ENCODE measurements at regions not wholly inside any gene's neighbourhood (a gene's known extent, or its start where the extent isn't known, plus 50 kb on each side); places are given as distances from the start of the nearest gene placed in this dataset.

GRCh38 chr20:61134296-61135030 lies 117.6 kb upstream of the CDH4 start:
- ChIA-PET POLR2A (no interaction called here), CTCF (no interaction called here)
- no peak overlapping the region for H3K4me3 ChIP-seq (ENCODE audit: low read depth, low read length)
- H3K36me3 ChIP-seq (ENCODE audit: control insufficient read depth in 2 of 2, insufficient read depth in 1 of 2, low read length in 2 of 2): no peaks in the 10 kb centered on the region
- no peak overlapping the region for H3K27ac ChIP-seq (ENCODE audit: extremely low read depth, low read depth, low read length)
- H3K9me3 ChIP-seq (ENCODE audit: control insufficient read depth, insufficient read depth, low read depth, low read length): no peaks in the 10 kb centered on the region
- TF ChIP-seq GLIS1 (tag by site-specific recombination; IDR thresholded peaks at IDR 0.05): no peak
- no peak for TF ChIP-seq CTCF (tag by site-specific recombination; IDR thresholded peaks at IDR 0.05)
- no peaks in the 10 kb centered on the region for H3K4me1 ChIP-seq (ENCODE audit: control insufficient read depth, insufficient read depth, low read length)

GRCh38 chr20:61135266-61135665 lies 116.8 kb upstream of the CDH4 start:
- Histone ChIP-seq H3K4me3 (ENCODE audit: low read depth, low read length) (no peak overlapping the region), H3K27ac (ENCODE audit: extremely low read depth, low read depth, low read length) (no peak overlapping the region), H3K4me1 (ENCODE audit: control insufficient read depth, insufficient read depth, low read length) (no peaks in the 10 kb centered on the region), H3K36me3 (ENCODE audit: control insufficient read depth in 2 of 2, insufficient read depth in 1 of 2, low read length in 2 of 2) (no peaks in the 10 kb centered on the region), H3K9me3 (ENCODE audit: control insufficient read depth, insufficient read depth, low read depth, low read length) (no peaks in the 10 kb centered on the region)
- CTCF ChIA-PET: no interaction called here
- TF ChIP-seq SCRT2 (tag by site-specific recombination; IDR thresholded peaks at IDR 0.05) (peak; percentile 68), MYNN (tag by site-specific recombination; IDR thresholded peaks at IDR 0.05; ENCODE audit: borderline replicate concordance) (no peak), ZNF112 (tag by site-specific recombination; IDR thresholded peaks at IDR 0.05) (no peak)
- POLR2A ChIA-PET: no interaction called here

GRCh38 chr20:61135968-61136367 lies 116.1 kb upstream of the CDH4 start:
- Histone ChIP-seq H3K4me1 (ENCODE audit: control insufficient read depth, insufficient read depth, low read length) (no peaks in the 10 kb centered on the region), H3K9me3 (ENCODE audit: control insufficient read depth, insufficient read depth, low read depth, low read length) (no peaks in the 10 kb centered on the region), H3K4me3 (ENCODE audit: low read depth, low read length) (no peak overlapping the region), H3K27ac (ENCODE audit: extremely low read depth, low read depth, low read length) (no peak overlapping the region), H3K36me3 (ENCODE audit: control insufficient read depth in 2 of 2, insufficient read depth in 1 of 2, low read length in 2 of 2) (no peaks in the 10 kb centered on the region)
- ChIA-PET CTCF (interaction anchor here (0.7 kb wide), 1 partner anchor 270 kb away, joined by 3 read pairs; no protein-coding TSS in a partner anchor), POLR2A (no interaction called here)
- TF ChIP-seq CTCF (tag by site-specific recombination; IDR thresholded peaks at IDR 0.05): no peak
- TF ChIP-seq BCL11B (tag by site-specific recombination; IDR thresholded peaks at IDR 0.05; ENCODE audit: low read depth): no peak
- TF ChIP-seq, protein P1, sequence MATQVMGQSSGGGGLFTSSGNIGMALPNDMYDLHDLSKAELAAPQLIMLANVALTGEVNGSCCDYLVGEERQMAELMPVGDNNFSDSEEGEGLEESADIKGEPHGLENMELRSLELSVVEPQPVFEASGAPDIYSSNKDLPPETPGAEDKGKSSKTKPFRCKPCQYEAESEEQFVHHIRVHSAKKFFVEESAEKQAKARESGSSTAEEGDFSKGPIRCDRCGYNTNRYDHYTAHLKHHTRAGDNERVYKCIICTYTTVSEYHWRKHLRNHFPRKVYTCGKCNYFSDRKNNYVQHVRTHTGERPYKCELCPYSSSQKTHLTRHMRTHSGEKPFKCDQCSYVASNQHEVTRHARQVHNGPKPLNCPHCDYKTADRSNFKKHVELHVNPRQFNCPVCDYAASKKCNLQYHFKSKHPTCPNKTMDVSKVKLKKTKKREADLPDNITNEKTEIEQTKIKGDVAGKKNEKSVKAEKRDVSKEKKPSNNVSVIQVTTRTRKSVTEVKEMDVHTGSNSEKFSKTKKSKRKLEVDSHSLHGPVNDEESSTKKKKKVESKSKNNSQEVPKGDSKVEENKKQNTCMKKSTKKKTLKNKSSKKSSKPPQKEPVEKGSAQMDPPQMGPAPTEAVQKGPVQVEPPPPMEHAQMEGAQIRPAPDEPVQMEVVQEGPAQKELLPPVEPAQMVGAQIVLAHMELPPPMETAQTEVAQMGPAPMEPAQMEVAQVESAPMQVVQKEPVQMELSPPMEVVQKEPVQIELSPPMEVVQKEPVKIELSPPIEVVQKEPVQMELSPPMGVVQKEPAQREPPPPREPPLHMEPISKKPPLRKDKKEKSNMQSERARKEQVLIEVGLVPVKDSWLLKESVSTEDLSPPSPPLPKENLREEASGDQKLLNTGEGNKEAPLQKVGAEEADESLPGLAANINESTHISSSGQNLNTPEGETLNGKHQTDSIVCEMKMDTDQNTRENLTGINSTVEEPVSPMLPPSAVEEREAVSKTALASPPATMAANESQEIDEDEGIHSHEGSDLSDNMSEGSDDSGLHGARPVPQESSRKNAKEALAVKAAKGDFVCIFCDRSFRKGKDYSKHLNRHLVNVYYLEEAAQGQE (tag by site-specific recombination; IDR thresholded peaks at IDR 0.05): no peak
- TF ChIP-seq ZNF670 (tag by site-specific recombination; IDR thresholded peaks at IDR 0.05; ENCODE audit: low read depth): no peak
- TF ChIP-seq, protein P2, sequence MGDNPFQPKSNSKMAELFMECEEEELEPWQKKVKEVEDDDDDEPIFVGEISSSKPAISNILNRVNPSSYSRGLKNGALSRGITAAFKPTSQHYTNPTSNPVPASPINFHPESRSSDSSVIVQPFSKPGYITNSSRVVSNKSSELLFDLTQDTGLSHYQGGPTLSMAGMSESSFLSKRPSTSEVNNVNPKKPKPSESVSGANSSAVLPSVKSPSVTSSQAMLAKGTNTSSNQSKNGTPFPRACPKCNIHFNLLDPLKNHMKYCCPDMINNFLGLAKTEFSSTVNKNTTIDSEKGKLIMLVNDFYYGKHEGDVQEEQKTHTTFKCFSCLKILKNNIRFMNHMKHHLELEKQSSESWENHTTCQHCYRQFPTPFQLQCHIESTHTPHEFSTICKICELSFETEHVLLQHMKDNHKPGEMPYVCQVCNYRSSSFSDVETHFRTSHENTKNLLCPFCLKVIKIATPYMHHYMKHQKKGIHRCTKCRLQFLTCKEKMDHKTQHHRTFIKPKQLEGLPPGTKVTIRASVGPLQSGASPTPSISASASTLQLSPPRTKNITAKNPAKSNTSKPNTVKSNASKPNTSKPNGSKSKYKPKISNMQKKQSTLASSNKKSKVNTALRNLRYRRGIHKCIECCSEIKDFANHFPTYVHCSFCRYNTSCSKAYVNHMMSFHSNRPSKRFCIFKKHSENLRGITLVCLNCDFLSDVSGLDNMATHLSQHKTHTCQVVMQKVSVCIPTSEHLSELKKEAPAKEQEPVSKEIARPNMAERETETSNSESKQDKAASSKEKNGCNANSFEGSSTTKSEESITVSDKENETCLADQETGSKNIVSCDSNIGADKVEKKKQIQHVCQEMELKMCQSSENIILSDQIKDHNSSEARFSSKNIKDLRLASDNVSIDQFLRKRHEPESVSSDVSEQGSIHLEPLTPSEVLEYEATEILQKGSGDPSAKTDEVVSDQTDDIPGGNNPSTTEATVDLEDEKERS (tag by site-specific recombination; IDR thresholded peaks at IDR 0.05): no peak
- TF ChIP-seq ZNF792 (tag by site-specific recombination; IDR thresholded peaks at IDR 0.05): no peak
- TF ChIP-seq ZIC2 (tag by site-specific recombination; IDR thresholded peaks at IDR 0.05): peak; percentile 48; the same call in 1 of the 2 replicates

Measured in HEK293 (cell line).